ENCODE measurements at regions not wholly inside any gene's neighbourhood (a gene's known extent, or its start where the extent isn't known, plus 50 kb on each side); places are given as distances from the start of the nearest gene placed in this dataset.

- no peak for TF ChIP-seq CTCF (conservative IDR thresholded peaks at IDR 0.05; ENCODE audit: low read length)
- TF ChIP-seq EZH2phosphoT487 (IDR thresholded peaks at IDR 0.05; ENCODE audit: borderline replicate concordance, low read depth, low read length) = no peak
These were observed 802.5 kb upstream of the EEF2KMT start for GRCh38 chr16:5900046-5900445.
